ENCODE measurements at regions not wholly inside any gene's neighbourhood (a gene's known extent, or its start where the extent isn't known, plus 50 kb on each side); places are given as distances from the start of the nearest gene placed in this dataset.

- H3K27ac ChIP-seq, result no peak overlapping the region
- no peak for TF ChIP-seq CTCF (conservative IDR thresholded peaks at IDR 0.05)
- TF ChIP-seq ZFX (IDR thresholded peaks at IDR 0.05), result no peak
Observed at GRCh38 chr15:60243769-60244168, 154.0 kb downstream of the ANXA2 start.

GRCh38 chr15:60244813-60245212, 153.0 kb downstream of the ANXA2 start:
- no peak overlapping the region for H3K27ac ChIP-seq
- TF ChIP-seq ZFX (IDR thresholded peaks at IDR 0.05) (no peak), CTCF (conservative IDR thresholded peaks at IDR 0.05) (no peak)

- TF ChIP-seq ZFX (IDR thresholded peaks at IDR 0.05) (no peak), CTCF (conservative IDR thresholded peaks at IDR 0.05) (no peak)
- no peak overlapping the region for H3K27ac ChIP-seq
Observed at GRCh38 chr15:60250316-60250715, 147.5 kb downstream of the ANXA2 start.

- TF ChIP-seq CTCF (conservative IDR thresholded peaks at IDR 0.05) (no peak), ZFX (IDR thresholded peaks at IDR 0.05) (no peak)
- no peak overlapping the region for H3K27ac ChIP-seq
Observed at GRCh38 chr15:60251300-60252070, 146.3 kb downstream of the ANXA2 start.

GRCh38 chr15:60254416-60254815, 143.4 kb downstream of the ANXA2 start:
- no peak for TF ChIP-seq CTCF (conservative IDR thresholded peaks at IDR 0.05)
- no peak overlapping the region for H3K27ac ChIP-seq

- H3K27ac ChIP-seq, result no peak overlapping the region
- TF ChIP-seq ZFX (IDR thresholded peaks at IDR 0.05) (no peak), CTCF (conservative IDR thresholded peaks at IDR 0.05) (no peak)
Observed at GRCh38 chr15:60255390-60255789, 142.4 kb downstream of the ANXA2 start.

GRCh38 chr15:60257591-60258159, 140.1 kb downstream of the ANXA2 start:
- TF ChIP-seq ZFX (IDR thresholded peaks at IDR 0.05), result no peak
- no peak for TF ChIP-seq CTCF (conservative IDR thresholded peaks at IDR 0.05)
- no peak overlapping the region for H3K27ac ChIP-seq

Measured in C4-2B (cell line).